GM18508 (cell line): ENCODE measurements at regions not wholly inside any gene's neighbourhood (a gene's known extent, or its start where the extent isn't known, plus 50 kb on each side); places are given as distances from the start of the nearest gene placed in this dataset.

ENCODE experiments used
- ATAC-seq: cut with Tn5 transposase; IDR thresholded peaks from one replicate; pipeline ENCODE4 v1.9.1; 2021; ENCODE audit warnings: moderate number of reproducible peaks; ENCODE audit not compliant: insufficient read depth, unreplicated experiment

GRCh38 chr5:67337751-67338150, 141.2 kb upstream of the CD180 start:
- no peak for ATAC-seq

GRCh38 chr5:67335426-67335825, 138.8 kb upstream of the CD180 start:
- no peak for ATAC-seq

GRCh38 chr5:67334373-67334772, 137.8 kb upstream of the CD180 start:
- ATAC-seq, result no peak

GRCh38 chr5:67333171-67333570, 136.6 kb upstream of the CD180 start:
- ATAC-seq, result no peak

GRCh38 chr5:67331296-67331925, 134.8 kb upstream of the CD180 start:
- ATAC-seq, result no peak

GRCh38 chr5:67319935-67320725, 123.5 kb upstream of the CD180 start:
- no peak for ATAC-seq

- ATAC-seq, result no peak
Measured at GRCh38 chr5:67318746-67319145, 122.1 kb upstream of the CD180 start.

- no peak for ATAC-seq
Measured at GRCh38 chr5:67317603-67318002, 121.0 kb upstream of the CD180 start.

- ATAC-seq, result no peak
Measured at GRCh38 chr5:67316695-67317094, 120.1 kb upstream of the CD180 start.

GRCh38 chr5:67315082-67315989, 118.7 kb upstream of the CD180 start:
- no peak for ATAC-seq

GRCh38 chr5:67311701-67312100, 115.1 kb upstream of the CD180 start:
- ATAC-seq, result no peak

GRCh38 chr5:67311208-67311607, 114.6 kb upstream of the CD180 start:
- ATAC-seq, result no peak

GRCh38 chr5:67310740-67311139, 114.1 kb upstream of the CD180 start:
- no peak for ATAC-seq

GRCh38 chr5:67310169-67310568, 113.6 kb upstream of the CD180 start:
- no peak for ATAC-seq

- ATAC-seq, result no peak
Measured at GRCh38 chr5:67308988-67309688, 112.5 kb upstream of the CD180 start.

GRCh38 chr5:67306965-67307607, 110.5 kb upstream of the CD180 start:
- no peak for ATAC-seq

- ATAC-seq, result no peak
Measured at GRCh38 chr5:67305913-67306710, 109.5 kb upstream of the CD180 start.

- ATAC-seq, result no peak
Measured at GRCh38 chr5:67305401-67305800, 108.8 kb upstream of the CD180 start.

GRCh38 chr5:67303356-67303755, 106.8 kb upstream of the CD180 start:
- ATAC-seq, result no peak
